ENCODE measurements at regions not wholly inside any gene's neighbourhood (a gene's known extent, or its start where the extent isn't known, plus 50 kb on each side); places are given as distances from the start of the nearest gene placed in this dataset.
"Not testable (repeated sequence)": the region's sequence is repeated elsewhere in the genome, so short reads cannot be mapped to it uniquely, and the experiment has no call there.

GRCh38 chr7:125391921-125392320, 462.3 kb upstream of the POT1 start:
- no peak for DNase-seq

GRCh38 chr7:125390981-125391380, 461.4 kb upstream of the POT1 start:
- DNase-seq = no peak

DNA sequence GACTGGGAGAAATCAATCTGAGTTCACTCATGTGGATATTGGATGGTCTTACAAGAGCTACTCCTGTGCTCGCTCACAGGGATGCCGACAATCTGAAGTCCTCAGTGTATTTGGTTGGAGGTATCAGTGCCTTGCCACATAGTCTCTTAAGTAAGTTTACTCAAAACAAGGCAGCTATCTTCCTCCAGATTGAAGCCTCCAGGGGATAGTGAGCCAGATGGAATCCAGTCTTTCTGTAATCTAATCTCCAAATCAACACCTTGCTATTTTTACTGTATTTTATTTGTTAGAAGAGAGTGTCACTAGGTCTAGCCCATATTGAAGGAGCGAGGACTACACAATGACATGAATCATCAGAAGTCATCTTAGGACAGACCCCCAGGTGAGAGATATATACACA, 456.6 kb upstream of the POT1 start:
- DNase-seq = no peak

GRCh38 chr7:125383324-125383723, 453.7 kb upstream of the POT1 start:
- DNase-seq = no peak

- DNase-seq = no peak
These were observed 452.8 kb upstream of the POT1 start for GRCh38 chr7:125382401-125382800.

DNA sequence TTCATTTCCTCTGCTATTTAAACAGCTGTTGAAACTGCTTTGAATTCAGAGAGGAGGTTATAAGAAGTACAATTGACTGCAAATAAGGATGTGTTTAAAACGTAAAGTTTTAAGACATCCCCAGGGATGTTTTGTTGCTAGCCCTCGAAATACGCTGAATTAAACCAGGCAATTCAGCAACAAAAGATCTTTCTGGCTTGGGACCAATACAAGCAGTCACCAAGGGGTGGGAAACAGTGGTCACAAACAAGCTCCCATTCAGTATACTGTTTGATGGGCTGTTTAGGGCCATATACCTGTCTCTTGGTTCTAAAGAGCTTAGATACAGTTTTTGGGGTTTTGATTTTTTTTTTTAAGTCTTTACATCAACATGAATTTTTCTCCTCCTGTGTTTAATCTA, 446.3 kb upstream of the POT1 start:
- DNase-seq = no peak

- DNase-seq = no peak
These were observed 440.9 kb upstream of the POT1 start for GRCh38 chr7:125370502-125370901.

DNA sequence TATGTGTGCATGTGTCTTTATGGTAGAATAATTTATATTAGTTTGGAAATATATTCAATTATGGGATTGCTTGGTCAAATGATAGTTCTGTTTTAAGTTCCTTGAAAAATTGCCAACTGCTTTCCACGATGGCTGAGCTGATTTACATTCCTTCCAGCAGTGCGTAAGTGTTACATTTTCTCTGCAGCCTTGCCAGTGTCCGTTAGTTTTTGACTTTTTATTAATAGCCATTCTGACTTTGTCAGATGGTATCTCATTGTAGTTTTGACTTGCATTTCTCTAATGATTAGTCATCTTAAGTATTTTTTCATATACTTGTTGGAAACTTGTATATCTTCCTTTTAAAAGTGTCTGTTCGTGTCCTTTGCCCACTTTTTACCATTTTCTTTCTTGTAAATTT, 434.2 kb upstream of the POT1 start:
- no peak for DNase-seq

- no peak for DNase-seq
These were observed 429.0 kb upstream of the POT1 start for GRCh38 chr7:125358551-125359167.

- no peak for DNase-seq
These were observed 428.2 kb upstream of the POT1 start for GRCh38 chr7:125357676-125358455.

- DNase-seq = no peak
These were observed 426.3 kb upstream of the POT1 start for GRCh38 chr7:125355899-125356298.

- DNase-seq = no peak
These were observed 417.6 kb upstream of the POT1 start for GRCh38 chr7:125347269-125347668.

DNA sequence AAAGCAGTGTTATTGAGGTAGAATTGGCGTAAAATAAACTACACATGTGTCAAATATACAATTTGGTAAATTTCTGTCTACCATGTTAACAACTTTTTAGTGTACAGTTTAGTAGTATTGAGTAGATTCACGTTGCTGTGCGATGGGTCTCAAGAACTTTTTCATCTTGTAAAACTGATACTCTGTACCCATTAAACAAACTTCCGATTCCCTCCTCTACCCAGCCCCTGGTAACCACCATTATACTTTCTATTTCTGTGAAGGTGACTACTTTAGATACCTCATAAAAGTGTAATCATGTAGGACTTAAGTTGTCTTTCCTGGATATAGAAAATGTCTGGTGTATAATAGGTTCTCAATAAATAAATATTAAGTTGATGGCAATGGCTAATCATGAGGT, 408.5 kb upstream of the POT1 start:
- DNase-seq = no peak

GRCh38 chr7:125336326-125336725, 406.7 kb upstream of the POT1 start:
- no peak for DNase-seq

DNA sequence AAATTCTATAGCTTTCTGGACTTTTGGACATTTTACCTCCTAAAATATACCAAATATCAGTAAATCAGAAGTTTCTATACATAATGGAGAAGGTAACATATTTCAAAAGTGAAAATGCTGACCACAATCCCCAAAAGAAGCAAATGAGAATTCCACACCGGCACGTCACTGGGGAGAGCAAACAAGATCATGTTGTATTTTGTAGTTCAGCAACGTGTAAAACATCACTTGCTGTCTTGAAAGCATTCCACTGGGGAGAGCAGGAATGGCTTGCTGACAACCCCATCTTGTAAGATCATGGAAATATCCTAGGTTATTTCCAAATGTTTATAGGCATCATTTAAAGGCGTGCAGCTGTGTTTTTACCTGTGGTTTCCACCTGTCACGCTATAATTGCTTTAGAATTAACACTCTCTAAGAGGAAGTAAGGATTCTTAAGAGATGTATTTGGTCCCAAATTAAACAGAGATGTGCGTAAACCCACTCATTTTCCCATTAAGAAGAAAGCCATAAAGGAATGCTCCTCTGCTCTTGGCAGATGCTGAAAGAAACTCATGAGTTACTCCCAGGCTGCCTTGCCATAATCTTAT, 397.1 kb upstream of the POT1 start:
- no peak for DNase-seq

DNA sequence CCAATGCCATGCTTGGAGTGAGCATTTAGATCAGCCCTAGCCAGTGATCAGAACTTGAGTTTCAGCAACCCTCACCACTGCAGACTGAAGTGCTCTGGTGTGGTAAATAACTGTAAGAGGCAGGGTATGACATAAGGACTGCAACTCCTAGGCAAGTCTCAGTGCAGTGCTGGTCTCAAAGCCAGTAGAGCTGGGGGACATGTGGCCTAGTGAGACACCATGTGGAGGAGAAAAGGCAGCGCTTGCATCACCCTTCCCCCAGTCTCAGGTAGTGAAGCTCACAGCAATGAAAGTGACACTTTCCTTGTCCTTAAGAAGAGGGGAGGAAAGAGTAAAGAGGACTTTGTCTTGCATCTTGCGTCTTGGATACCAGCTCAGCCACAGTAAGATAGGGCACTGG, 386.8 kb upstream of the POT1 start:
- peak in 10 of 56 donors; percentile 0 to 25 (median 3) for DNase-seq

DNA sequence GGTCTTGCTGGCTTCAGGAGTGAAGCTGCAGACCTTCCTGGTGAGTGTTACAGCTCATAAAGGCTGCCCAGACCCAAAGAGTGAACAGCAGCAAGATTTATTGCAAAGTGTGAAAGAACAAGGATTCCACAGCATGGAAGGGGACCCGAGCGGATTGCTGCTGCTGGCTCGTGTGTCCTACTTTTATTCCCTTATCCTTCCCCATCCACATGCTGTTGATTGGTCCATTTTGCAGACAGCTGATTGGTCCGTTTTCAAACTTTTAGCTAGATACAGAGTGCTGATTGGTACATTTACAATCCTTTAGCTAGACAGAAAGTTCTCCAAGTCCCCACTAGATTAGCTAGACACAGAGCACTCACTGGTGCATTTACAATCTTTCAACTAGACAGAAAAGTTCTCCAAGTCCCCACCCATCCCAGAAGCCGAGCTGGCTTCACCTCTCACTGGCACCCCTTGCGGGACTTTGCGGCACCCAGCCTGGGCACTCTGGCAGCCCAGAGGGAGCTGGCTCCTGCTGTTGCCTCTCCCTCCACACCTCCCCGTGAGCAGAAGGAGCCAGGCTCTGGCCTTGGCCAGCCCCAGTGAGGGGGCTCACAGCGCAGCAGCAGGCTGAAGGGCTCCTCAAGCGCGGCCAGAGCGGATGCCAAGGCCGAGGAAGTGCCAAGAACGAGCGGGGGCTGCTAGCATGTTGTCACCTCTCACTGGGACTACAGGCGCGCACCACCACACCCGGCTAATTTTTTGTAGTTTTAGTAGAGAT, 369.6 kb upstream of the POT1 start:
- no peak for DNase-seq

GRCh38 chr7:125279961-125280360, 350.3 kb upstream of the POT1 start:
- DNase-seq = no peak

- no peak for DNase-seq
These were observed 348.7 kb upstream of the POT1 start for GRCh38 chr7:125278318-125278717.

- not testable (repeated sequence) for DNase-seq
These were observed 345.1 kb upstream of the POT1 start for GRCh38 chr7:125274742-125275141.

DNA sequence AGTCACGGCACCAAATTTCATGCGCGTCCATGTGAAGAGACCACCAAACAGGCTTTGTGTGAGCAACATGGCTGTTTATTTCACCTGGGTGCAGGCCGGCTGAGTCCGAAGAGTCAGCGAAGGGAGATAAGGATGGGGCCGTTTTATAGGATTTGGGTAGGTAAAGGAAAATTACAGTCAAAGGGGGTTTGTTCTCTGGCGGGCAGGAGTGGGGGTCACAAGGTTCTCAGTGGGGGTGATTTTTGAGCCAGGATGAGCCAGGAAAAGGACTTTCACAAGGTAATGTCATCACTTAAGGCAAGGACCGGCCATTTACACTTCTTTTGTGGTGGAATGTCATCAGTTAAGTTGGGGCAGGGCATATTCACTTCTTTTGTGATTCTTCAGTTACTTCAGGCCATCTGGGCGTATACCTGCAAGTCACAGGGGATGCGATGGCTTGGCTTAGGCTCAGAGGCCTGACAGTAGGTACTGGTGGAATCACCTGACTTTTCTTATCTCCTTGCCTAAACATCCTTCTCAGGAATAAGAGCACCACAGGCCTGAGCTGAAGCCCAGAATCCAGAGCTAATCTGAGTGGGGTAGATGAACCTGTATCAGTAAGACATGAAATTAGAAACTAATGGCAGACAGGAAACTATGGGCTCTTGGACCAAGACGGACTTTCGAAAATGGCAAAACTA, 334.7 kb upstream of the POT1 start:
- DNase-seq = not testable (repeated sequence)

Measured in amygdala (tissue), 56 donors.